GM12878 (cell line): ENCODE measurements at regions not wholly inside any gene's neighbourhood (a gene's known extent, or its start where the extent isn't known, plus 50 kb on each side); places are given as distances from the start of the nearest gene placed in this dataset.

Experiments
- ATAC-seq: fragments of 200-7000 bp; cut with Tn5 transposase; 3 replicates; pipeline ENCODE4 v1.9.1; 2020; ENCODE audit warnings: mild to moderate bottlenecking, moderate library complexity
- BruUV-seq: library from RNA; stranded (reverse); fragments of 400-500 nt; replicated peaks from 2 replicates; lab custom pipeline; 2021; lab: Mats Ljungman, UMichigan
- CTCF ChIA-PET: fragments of 300-600 bp; sonication (Branson Sonifier 250); formaldehyde crosslinking; extraction: SDS; loops from one replicate; lab custom pipeline; 2021; ENCODE audit warnings: inconsistent platforms; lab: Yijun Ruan, JAX
- POLR2A ChIA-PET: fragments of 350-600 bp; formaldehyde crosslinking; extraction: SDS; loops from one replicate; lab custom pipeline; 2021; ENCODE audit warnings: inconsistent platforms; lab: Charles Lee
- RAD21 ChIA-PET: fragments of 300-600 bp; sonication (Branson Sonifier 250); formaldehyde crosslinking; loops from one replicate; lab custom pipeline; 2023; ENCODE audit warnings: antibody characterized with exemption; ENCODE audit not compliant: unreplicated experiment; lab: Charles Lee
- SMC1A ChIA-PET: fragments of 300-600 bp; sonication (Branson Sonifier 250); formaldehyde crosslinking; loops from one replicate; lab custom pipeline; 2023; ENCODE audit not compliant: unreplicated experiment, uncharacterized antibody; lab: Charles Lee
- DNase-seq: peaks from one replicate; pipeline ENCODE4 v3.0.0-alpha.2; 2011; ENCODE audit warnings: low read depth, low spot score
- FAIRE-seq: peaks from 3 replicates; lab custom pipeline; 2011; peaks lifted over from hg19 to GRCh38; lab: Jason Lieb, UNC
- H2AFZ ChIP-seq: 2 replicates; pipeline ENCODE4 v1.6.0; 2011; ENCODE audit warnings: low read depth, low read length, control low read depth; ENCODE audit not compliant: control insufficient read depth
- H3K27ac ChIP-seq: 2 replicates; pipeline ENCODE4 v1.5.1; 2011; ENCODE audit warnings: control low read depth; ENCODE audit not compliant: control insufficient read depth, insufficient read depth
- H3K27me3 ChIP-seq, 2 experiments: replicated peaks in 1 of 2; 2 replicates each; pipeline versions ENCODE4 v1.6.0 to v1.6.1; 2011; ENCODE audit warnings: low read length in 1 of 2; ENCODE audit not compliant: control insufficient read depth in 2 of 2, insufficient read depth in 2 of 2
- H3K36me3 ChIP-seq, 2 experiments: 2 replicates each; pipeline ENCODE4 v1.5.1; 2011; ENCODE audit warnings: low read length in 1 of 2; ENCODE audit not compliant: control insufficient read depth in 2 of 2, insufficient read depth in 2 of 2
- H3K4me1 ChIP-seq: 2 replicates; pipeline ENCODE4 v1.6.1; 2011; ENCODE audit warnings: mild to moderate bottlenecking, low read length, moderate library complexity, mixed read lengths; ENCODE audit not compliant: control insufficient read depth, insufficient read depth
- H3K4me2 ChIP-seq: 2 replicates; pipeline ENCODE4 v1.6.0; 2011; ENCODE audit warnings: control low read depth; ENCODE audit not compliant: control insufficient read depth, insufficient read depth
- H3K4me3 ChIP-seq: fragments of 200-600 bp; sonication (generic); 2 replicates; pipeline ENCODE4 v1.5.1; 2016
- H3K79me2 ChIP-seq: 2 replicates; pipeline ENCODE4 v1.6.0; 2011; ENCODE audit warnings: low read length; ENCODE audit not compliant: control insufficient read depth, insufficient read depth
- H3K9ac ChIP-seq: 2 replicates; pipeline ENCODE4 v1.8.0; 2011; ENCODE audit warnings: low read length, control low read depth, mixed read lengths; ENCODE audit not compliant: control insufficient read depth, insufficient read depth
- H3K9me3 ChIP-seq: replicated peaks from 3 replicates; pipeline ENCODE4 v1.5.1; 2011; ENCODE audit warnings: mild to moderate bottlenecking, low read length; ENCODE audit not compliant: control insufficient read depth, insufficient read depth
- H4K20me1 ChIP-seq: 2 replicates; pipeline ENCODE4 v1.6.0; 2011; ENCODE audit not compliant: control insufficient read depth, insufficient read depth
- ATF7 ChIP-seq: fragments of 450-650 bp; IDR thresholded peaks from 2 replicates; pipeline ENCODE4 v1.6.1; 2016; ENCODE audit warnings: low read depth, mild to moderate bottlenecking
- BHLHE40 ChIP-seq, 2 experiments: fragments of 450-650 bp in 1 of 2; IDR thresholded peaks; 2 replicates each; pipeline ENCODE4 v1.6.1; 2011 to 2017; ENCODE audit warnings: low read depth in 2 of 2, borderline replicate concordance in 1 of 2, improper control_type of control experiment in 1 of 2, low read length in 1 of 2, mild to moderate bottlenecking in 1 of 2
- EED ChIP-seq: sonication (generic); IDR thresholded peaks from 2 replicates; pipeline ENCODE4 v1.6.1; 2016; ENCODE audit warnings: antibody characterized with exemption, low read depth
- JUNB ChIP-seq: IDR thresholded peaks from 2 replicates; pipeline ENCODE4 v1.6.1; 2016; ENCODE audit warnings: antibody characterized with exemption, mild to moderate bottlenecking
- JUND ChIP-seq: IDR thresholded peaks from 2 replicates; pipeline ENCODE4 v1.6.1; 2012; ENCODE audit warnings: low read depth, mild to moderate bottlenecking, low read length, improper control_type of control experiment, moderate library complexity
- RAD51 ChIP-seq: fragments of 450-650 bp; IDR thresholded peaks from 2 replicates; pipeline ENCODE4 v1.6.1; 2016; ENCODE audit warnings: moderate library complexity, mild to moderate bottlenecking, inconsistent platforms
- TBL1XR1 ChIP-seq: IDR thresholded peaks from 2 replicates; pipeline ENCODE4 v1.6.1; 2012; ENCODE audit warnings: low read depth, low read length, improper control_type of control experiment
- YBX1 ChIP-seq: fragments of 450-650 bp; IDR thresholded peaks from 2 replicates; pipeline ENCODE4 v1.6.1; 2016; ENCODE audit warnings: antibody characterized with exemption
- ZBTB33 ChIP-seq: fragments of 450-650 bp; IDR thresholded peaks from 2 replicates; pipeline ENCODE4 v1.6.1; 2017; ENCODE audit warnings: mild to moderate bottlenecking
- ZNF274 ChIP-seq: IDR thresholded peaks from one replicate; pipeline ENCODE4 v1.8.0; 2011; ENCODE audit not compliant: insufficient read length, insufficient read depth
- WGBS: methylation state at CpG from one replicate; pipeline ENCODE4 v1.1.6; 2016; ENCODE audit warnings: low lambda C conversion rate; ENCODE audit not compliant: insufficient replicate concordance, insufficient coverage; ENCODE audit errors: missing lambda C conversion rate; 5-methylcytosine and 5-hydroxymethylcytosine counted together
- in situ Hi-C: fragments of 300-500 bp; cut with MboI; formaldehyde crosslinking; loops from 9 replicates; pipeline ENCODE4 v1.14.3; 2018; ENCODE audit warnings: mixed read lengths
- intact Hi-C: fragments of 100-400 bp; cut with micrococcal nuclease; formaldehyde crosslinking; loops from one replicate; pipeline ENCODE4 v1.14.2; 2022; ENCODE audit not compliant: unreplicated experiment
- TF ChIP-seq, protein P1 (sequence below): fragments of 150-350 bp; IDR thresholded peaks from 2 replicates; pipeline ENCODE4 v1.6.1; 2016; ENCODE audit warnings: low read depth, low read length
- TF ChIP-seq, protein P2 (sequence below): fragments of 450-650 bp; IDR thresholded peaks from 2 replicates; pipeline ENCODE4 v1.6.1; 2017; ENCODE audit warnings: mild to moderate bottlenecking, low read depth, inconsistent platforms; ENCODE audit not compliant: poor library complexity, severe bottlenecking

GRCh38 chr2:163314712-163315111 lies 421.1 kb downstream of the FIGN start:
- RAD21 ChIA-PET, result no interaction called here
- H3K27me3 ChIP-seq, result no peaks in the 10 kb centered on the region
- TF ChIP-seq RAD51 (no peak), ATF7 (peak; percentile 23; the same call in 1 of the 2 replicates)
- H3K36me3 ChIP-seq, result no peaks in the 10 kb centered on the region
- FAIRE-seq, result no peak
- no peak for DNase-seq
- CTCF ChIA-PET, result no interaction called here
- no peak overlapping the region for H3K9ac ChIP-seq
- no TSS peak for BruUV-seq
- no peak overlapping the region for H3K4me3 ChIP-seq
- intact Hi-C loops, result no loop called here
- 35% methylated on average over 2 of the region's 2 CpGs for WGBS
- ATAC-seq, result no peak
- in situ Hi-C loops, result no loop called here
- H4K20me1 ChIP-seq, result no peaks in the 10 kb centered on the region
- H3K9me3 ChIP-seq, result no peaks in the 10 kb centered on the region
- no peak overlapping the region for H2AFZ ChIP-seq
- SMC1A ChIA-PET, result no interaction called here
- H3K27ac ChIP-seq, result no peak overlapping the region
- H3K4me1 ChIP-seq, result no peaks in the 10 kb centered on the region
- POLR2A ChIA-PET, result no interaction called here
- no peak overlapping the region for H3K4me2 ChIP-seq
- H3K79me2 ChIP-seq, result no peaks in the 10 kb centered on the region

- no TSS peak for BruUV-seq
- Histone ChIP-seq H3K9me3 (no peaks in the 10 kb centered on the region), H3K79me2 (no peaks in the 10 kb centered on the region), H3K36me3 (no peaks in the 10 kb centered on the region), H2AFZ (no peak overlapping the region), H3K27ac (no peak overlapping the region), H3K4me1 (no peaks in the 10 kb centered on the region), H3K9ac (no peak overlapping the region), H3K27me3 (no peaks in the 10 kb centered on the region), H3K4me2 (no peak overlapping the region), H4K20me1 (no peaks in the 10 kb centered on the region), H3K4me3 (no peak overlapping the region)
- RAD21 ChIA-PET, result no interaction called here
- CTCF ChIA-PET, result no interaction called here
- intact Hi-C loops (no loop called here), in situ Hi-C loops (no loop called here)
- 0% methylated on average over 1 of the region's 1 CpG for WGBS
- FAIRE-seq (no peak), ATAC-seq (no peak), DNase-seq (no peak)
- SMC1A ChIA-PET, result no interaction called here
- POLR2A ChIA-PET, result no interaction called here
- TF ChIP-seq BHLHE40 (IDR thresholded peaks at IDR 0.05; ENCODE audit: borderline replicate concordance in 1 of 2, low read depth in 2 of 2, low read length in 1 of 2), result no peak
- TF ChIP-seq EED, result no peak
- TF ChIP-seq JUNB, result no peak
- TF ChIP-seq, protein P1, sequence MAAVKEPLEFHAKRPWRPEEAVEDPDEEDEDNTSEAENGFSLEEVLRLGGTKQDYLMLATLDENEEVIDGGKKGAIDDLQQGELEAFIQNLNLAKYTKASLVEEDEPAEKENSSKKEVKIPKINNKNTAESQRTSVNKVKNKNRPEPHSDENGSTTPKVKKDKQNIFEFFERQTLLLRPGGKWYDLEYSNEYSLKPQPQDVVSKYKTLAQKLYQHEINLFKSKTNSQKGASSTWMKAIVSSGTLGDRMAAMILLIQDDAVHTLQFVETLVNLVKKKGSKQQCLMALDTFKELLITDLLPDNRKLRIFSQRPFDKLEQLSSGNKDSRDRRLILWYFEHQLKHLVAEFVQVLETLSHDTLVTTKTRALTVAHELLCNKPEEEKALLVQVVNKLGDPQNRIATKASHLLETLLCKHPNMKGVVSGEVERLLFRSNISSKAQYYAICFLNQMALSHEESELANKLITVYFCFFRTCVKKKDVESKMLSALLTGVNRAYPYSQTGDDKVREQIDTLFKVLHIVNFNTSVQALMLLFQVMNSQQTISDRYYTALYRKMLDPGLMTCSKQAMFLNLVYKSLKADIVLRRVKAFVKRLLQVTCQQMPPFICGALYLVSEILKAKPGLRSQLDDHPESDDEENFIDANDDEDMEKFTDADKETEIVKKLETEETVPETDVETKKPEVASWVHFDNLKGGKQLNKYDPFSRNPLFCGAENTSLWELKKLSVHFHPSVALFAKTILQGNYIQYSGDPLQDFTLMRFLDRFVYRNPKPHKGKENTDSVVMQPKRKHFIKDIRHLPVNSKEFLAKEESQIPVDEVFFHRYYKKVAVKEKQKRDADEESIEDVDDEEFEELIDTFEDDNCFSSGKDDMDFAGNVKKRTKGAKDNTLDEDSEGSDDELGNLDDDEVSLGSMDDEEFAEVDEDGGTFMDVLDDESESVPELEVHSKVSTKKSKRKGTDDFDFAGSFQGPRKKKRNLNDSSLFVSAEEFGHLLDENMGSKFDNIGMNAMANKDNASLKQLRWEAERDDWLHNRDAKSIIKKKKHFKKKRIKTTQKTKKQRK, result no peak
- TF ChIP-seq TBL1XR1, result no peak
- TF ChIP-seq YBX1, result no peak
- no peak for TF ChIP-seq ZNF274
- no peak for TF ChIP-seq ZBTB33
- TF ChIP-seq, protein P2, sequence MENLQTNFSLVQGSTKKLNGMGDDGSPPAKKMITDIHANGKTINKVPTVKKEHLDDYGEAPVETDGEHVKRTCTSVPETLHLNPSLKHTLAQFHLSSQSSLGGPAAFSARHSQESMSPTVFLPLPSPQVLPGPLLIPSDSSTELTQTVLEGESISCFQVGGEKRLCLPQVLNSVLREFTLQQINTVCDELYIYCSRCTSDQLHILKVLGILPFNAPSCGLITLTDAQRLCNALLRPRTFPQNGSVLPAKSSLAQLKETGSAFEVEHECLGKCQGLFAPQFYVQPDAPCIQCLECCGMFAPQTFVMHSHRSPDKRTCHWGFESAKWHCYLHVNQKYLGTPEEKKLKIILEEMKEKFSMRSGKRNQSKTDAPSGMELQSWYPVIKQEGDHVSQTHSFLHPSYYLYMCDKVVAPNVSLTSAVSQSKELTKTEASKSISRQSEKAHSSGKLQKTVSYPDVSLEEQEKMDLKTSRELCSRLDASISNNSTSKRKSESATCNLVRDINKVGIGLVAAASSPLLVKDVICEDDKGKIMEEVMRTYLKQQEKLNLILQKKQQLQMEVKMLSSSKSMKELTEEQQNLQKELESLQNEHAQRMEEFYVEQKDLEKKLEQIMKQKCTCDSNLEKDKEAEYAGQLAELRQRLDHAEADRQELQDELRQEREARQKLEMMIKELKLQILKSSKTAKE, result no peak
- no peak for TF ChIP-seq JUND
Observed at GRCh38 chr2:163312713-163313112, 423.1 kb downstream of the FIGN start.
